ENCODE measurements at regions not wholly inside any gene's neighbourhood (a gene's known extent, or its start where the extent isn't known, plus 50 kb on each side); places are given as distances from the start of the nearest gene placed in this dataset.

DNA sequence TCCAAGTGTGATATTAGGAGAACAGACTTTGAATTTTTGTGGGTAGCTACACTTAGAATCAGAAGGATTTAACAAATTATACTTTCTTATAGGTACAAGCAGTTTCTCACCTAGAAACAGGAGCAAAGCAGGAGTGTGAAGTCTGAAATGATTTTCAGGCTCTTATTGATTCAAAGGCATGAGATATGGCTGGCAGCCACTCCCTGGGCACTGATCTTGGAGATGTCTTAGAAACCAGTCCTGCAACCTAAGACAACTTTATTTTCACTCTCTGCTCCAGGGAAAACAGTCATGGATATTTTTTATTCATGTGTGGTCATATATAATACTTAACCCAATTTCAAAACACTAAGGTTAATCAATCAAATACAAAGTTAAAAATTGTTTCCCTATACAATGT lies 254.9 kb upstream of the TMEM132C start:
- Histone ChIP-seq H3K9ac (ENCODE audit: low read length) (no peak overlapping the region), H4K20me1 (ENCODE audit: insufficient read depth) (no peaks in the 10 kb centered on the region), H3K4me2 (ENCODE audit: low read length) (no peak overlapping the region), H3K9me3 (ENCODE audit: low read length) (no peaks in the 10 kb centered on the region), H3K9me2 (ENCODE audit: insufficient read depth, low read length) (no peaks in the 10 kb centered on the region), H3K36me3 (ENCODE audit: insufficient read depth, low read length) (no peaks in the 10 kb centered on the region), H3K79me2 (replicated peaks; ENCODE audit: insufficient read depth, low read length) (no peaks in the 10 kb centered on the region), H3K27ac (ENCODE audit: low read length) (no peak overlapping the region), H3K27me3 (ENCODE audit: insufficient read depth, low read depth, low read length) (no peaks in the 10 kb centered on the region), H3F3A (ENCODE audit: insufficient read depth, low read length, poor library complexity, severe bottlenecking) (no peaks in the 10 kb centered on the region), H2AFZ (ENCODE audit: low read depth, low read length) (no peak overlapping the region), H3K4me3 (ENCODE audit: low read length) (no peak overlapping the region)
- TF ChIP-seq EP300 (conservative IDR thresholded peaks at IDR 0.05; ENCODE audit: poor library complexity, severe bottlenecking) (no peak), POLR2AphosphoS5 (IDR thresholded peaks at IDR 0.05) (no peak), TAF1 (IDR thresholded peaks at IDR 0.05; ENCODE audit: low read depth) (no peak), SMC3 (conservative IDR thresholded peaks at IDR 0.05; ENCODE audit: poor library complexity) (no peak), RAD21 (conservative IDR thresholded peaks at IDR 0.05) (no peak), EZH2 (IDR thresholded peaks at IDR 0.05; ENCODE audit: borderline replicate concordance, insufficient read depth, low read length, poor library complexity, severe bottlenecking) (no peak), MXI1 (conservative IDR thresholded peaks at IDR 0.05; ENCODE audit: poor library complexity, severe bottlenecking) (no peak)
- TF ChIP-seq, protein P1, sequence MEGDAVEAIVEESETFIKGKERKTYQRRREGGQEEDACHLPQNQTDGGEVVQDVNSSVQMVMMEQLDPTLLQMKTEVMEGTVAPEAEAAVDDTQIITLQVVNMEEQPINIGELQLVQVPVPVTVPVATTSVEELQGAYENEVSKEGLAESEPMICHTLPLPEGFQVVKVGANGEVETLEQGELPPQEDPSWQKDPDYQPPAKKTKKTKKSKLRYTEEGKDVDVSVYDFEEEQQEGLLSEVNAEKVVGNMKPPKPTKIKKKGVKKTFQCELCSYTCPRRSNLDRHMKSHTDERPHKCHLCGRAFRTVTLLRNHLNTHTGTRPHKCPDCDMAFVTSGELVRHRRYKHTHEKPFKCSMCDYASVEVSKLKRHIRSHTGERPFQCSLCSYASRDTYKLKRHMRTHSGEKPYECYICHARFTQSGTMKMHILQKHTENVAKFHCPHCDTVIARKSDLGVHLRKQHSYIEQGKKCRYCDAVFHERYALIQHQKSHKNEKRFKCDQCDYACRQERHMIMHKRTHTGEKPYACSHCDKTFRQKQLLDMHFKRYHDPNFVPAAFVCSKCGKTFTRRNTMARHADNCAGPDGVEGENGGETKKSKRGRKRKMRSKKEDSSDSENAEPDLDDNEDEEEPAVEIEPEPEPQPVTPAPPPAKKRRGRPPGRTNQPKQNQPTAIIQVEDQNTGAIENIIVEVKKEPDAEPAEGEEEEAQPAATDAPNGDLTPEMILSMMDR (IDR thresholded peaks at IDR 0.05; ENCODE audit: poor library complexity, severe bottlenecking), result no peak
- TF ChIP-seq, protein P2, sequence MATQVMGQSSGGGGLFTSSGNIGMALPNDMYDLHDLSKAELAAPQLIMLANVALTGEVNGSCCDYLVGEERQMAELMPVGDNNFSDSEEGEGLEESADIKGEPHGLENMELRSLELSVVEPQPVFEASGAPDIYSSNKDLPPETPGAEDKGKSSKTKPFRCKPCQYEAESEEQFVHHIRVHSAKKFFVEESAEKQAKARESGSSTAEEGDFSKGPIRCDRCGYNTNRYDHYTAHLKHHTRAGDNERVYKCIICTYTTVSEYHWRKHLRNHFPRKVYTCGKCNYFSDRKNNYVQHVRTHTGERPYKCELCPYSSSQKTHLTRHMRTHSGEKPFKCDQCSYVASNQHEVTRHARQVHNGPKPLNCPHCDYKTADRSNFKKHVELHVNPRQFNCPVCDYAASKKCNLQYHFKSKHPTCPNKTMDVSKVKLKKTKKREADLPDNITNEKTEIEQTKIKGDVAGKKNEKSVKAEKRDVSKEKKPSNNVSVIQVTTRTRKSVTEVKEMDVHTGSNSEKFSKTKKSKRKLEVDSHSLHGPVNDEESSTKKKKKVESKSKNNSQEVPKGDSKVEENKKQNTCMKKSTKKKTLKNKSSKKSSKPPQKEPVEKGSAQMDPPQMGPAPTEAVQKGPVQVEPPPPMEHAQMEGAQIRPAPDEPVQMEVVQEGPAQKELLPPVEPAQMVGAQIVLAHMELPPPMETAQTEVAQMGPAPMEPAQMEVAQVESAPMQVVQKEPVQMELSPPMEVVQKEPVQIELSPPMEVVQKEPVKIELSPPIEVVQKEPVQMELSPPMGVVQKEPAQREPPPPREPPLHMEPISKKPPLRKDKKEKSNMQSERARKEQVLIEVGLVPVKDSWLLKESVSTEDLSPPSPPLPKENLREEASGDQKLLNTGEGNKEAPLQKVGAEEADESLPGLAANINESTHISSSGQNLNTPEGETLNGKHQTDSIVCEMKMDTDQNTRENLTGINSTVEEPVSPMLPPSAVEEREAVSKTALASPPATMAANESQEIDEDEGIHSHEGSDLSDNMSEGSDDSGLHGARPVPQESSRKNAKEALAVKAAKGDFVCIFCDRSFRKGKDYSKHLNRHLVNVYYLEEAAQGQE (IDR thresholded peaks at IDR 0.05; ENCODE audit: borderline replicate concordance), result no peak

DNA sequence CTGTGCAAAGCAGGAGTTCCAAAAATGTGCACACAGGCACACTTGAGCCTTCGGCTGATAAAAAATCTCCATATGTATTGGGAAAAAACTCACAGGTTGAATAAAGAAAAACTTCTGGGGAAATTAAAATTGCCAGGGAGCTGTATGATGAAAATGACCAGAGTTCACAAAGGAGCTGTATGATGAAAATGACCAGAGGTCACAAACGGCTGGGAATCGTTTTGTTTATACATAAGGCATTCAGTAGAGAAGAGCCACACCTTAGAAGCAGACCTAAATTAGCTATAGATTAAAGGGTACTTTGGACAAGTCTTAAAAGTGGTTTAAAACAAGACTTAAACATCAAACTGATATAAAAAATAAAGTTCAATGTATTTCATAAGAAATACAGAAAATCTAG lies 251.7 kb upstream of the TMEM132C start:
- no peak for TF ChIP-seq MXI1 (conservative IDR thresholded peaks at IDR 0.05; ENCODE audit: poor library complexity, severe bottlenecking)
- no peak for TF ChIP-seq SMC3 (conservative IDR thresholded peaks at IDR 0.05; ENCODE audit: poor library complexity)
- TF ChIP-seq EP300 (conservative IDR thresholded peaks at IDR 0.05; ENCODE audit: poor library complexity, severe bottlenecking), result no peak
- no peak for TF ChIP-seq EZH2 (IDR thresholded peaks at IDR 0.05; ENCODE audit: borderline replicate concordance, insufficient read depth, low read length, poor library complexity, severe bottlenecking)
- no peak for TF ChIP-seq RAD21 (conservative IDR thresholded peaks at IDR 0.05)
- TF ChIP-seq TAF1 (IDR thresholded peaks at IDR 0.05; ENCODE audit: low read depth), result no peak
- TF ChIP-seq POLR2AphosphoS5 (IDR thresholded peaks at IDR 0.05), result no peak
- TF ChIP-seq, protein P1 (IDR thresholded peaks at IDR 0.05; ENCODE audit: poor library complexity, severe bottlenecking), result no peak
- TF ChIP-seq, protein P2 (IDR thresholded peaks at IDR 0.05; ENCODE audit: borderline replicate concordance), result no peak

More for the DNA sequence above, 251.7 kb upstream of the TMEM132C start:
- H3K27me3 ChIP-seq (ENCODE audit: insufficient read depth, low read depth, low read length), result no peaks in the 10 kb centered on the region
- no peaks in the 10 kb centered on the region for H3K9me3 ChIP-seq (ENCODE audit: low read length)
- no peak overlapping the region for H2AFZ ChIP-seq (ENCODE audit: low read depth, low read length)
- H3K4me2 ChIP-seq (ENCODE audit: low read length), result no peak overlapping the region
- H3K27ac ChIP-seq (ENCODE audit: low read length), result no peak overlapping the region
- H3K9ac ChIP-seq (ENCODE audit: low read length), result no peak overlapping the region
- H3F3A ChIP-seq (ENCODE audit: insufficient read depth, low read length, poor library complexity, severe bottlenecking), result no peaks in the 10 kb centered on the region
- no peaks in the 10 kb centered on the region for H3K9me2 ChIP-seq (ENCODE audit: insufficient read depth, low read length)
- no peaks in the 10 kb centered on the region for H3K36me3 ChIP-seq (ENCODE audit: insufficient read depth, low read length)
- no peaks in the 10 kb centered on the region for H3K79me2 ChIP-seq (replicated peaks; ENCODE audit: insufficient read depth, low read length)
- H4K20me1 ChIP-seq (ENCODE audit: insufficient read depth), result no peaks in the 10 kb centered on the region
- no peak overlapping the region for H3K4me3 ChIP-seq (ENCODE audit: low read length)
